Heart right ventricle (tissue), 16 donors: ENCODE measurements at regions not wholly inside any gene's neighbourhood (a gene's known extent, or its start where the extent isn't known, plus 50 kb on each side); places are given as distances from the start of the nearest gene placed in this dataset.

ENCODE experiments used
- ATAC-seq, 8 donors: fragments of 200-7000 bp; cut with Tn5 transposase; one replicate each; pipeline ENCODE4 v1.9.1; 2020; ENCODE audit warnings: mild to moderate bottlenecking in 8 of 8, moderate library complexity in 8 of 8, moderate number of reproducible peaks in 1 of 8
- DNase-seq, 2 donors: peaks; one replicate each; pipeline ENCODE4 v3.0.0-alpha.2; 2020
- H3K27ac ChIP-seq, 10 donors: fragments of 200-600 bp; sonication (generic) in 2 of 10; one replicate each; pipeline versions ENCODE4 v1.5.0 to v1.8.0; 2020 to 2022; ENCODE audit warnings: mild to moderate bottlenecking in 3 of 10
- H3K27me3 ChIP-seq, 7 donors: fragments of 200-600 bp; one replicate each; pipeline ENCODE4 v1.8.0; 2021 to 2022; ENCODE audit warnings: mild to moderate bottlenecking in 2 of 7
- H3K36me3 ChIP-seq, 9 donors: fragments of 200-600 bp; sonication (generic) in 1 of 9; one replicate each; pipeline versions ENCODE4 v1.5.0 to v1.8.0; 2020 to 2022; ENCODE audit warnings: mild to moderate bottlenecking in 2 of 9
- H3K4me1 ChIP-seq, 9 donors: fragments of 200-600 bp; sonication (generic) in 1 of 9; one replicate each; pipeline versions ENCODE4 v1.5.0 to v1.8.0; 2020 to 2022; ENCODE audit warnings: mild to moderate bottlenecking in 4 of 9
- H3K4me3 ChIP-seq, 10 donors: fragments of 200-600 bp; sonication (generic) in 2 of 10; one replicate each; pipeline versions ENCODE4 v1.5.0 to v1.8.0; 2020 to 2022; ENCODE audit warnings: mild to moderate bottlenecking in 7 of 10, moderate library complexity in 2 of 10
- H3K9me3 ChIP-seq, 11 donors: fragments of 200-600 bp in 10 of 11; sonication (generic) in 2 of 11; one replicate each; pipeline versions ENCODE4 v1.5.0 to v1.8.0; 2013 to 2022; ENCODE audit warnings: mild to moderate bottlenecking in 2 of 11, control low read depth in 1 of 11, moderate library complexity in 1 of 11
- WGBS, 2 donors: extraction: QIAGEN DNeasy Blood & Tissue Kit; methylation state at CpG; one replicate each; pipeline ENCODE4 v1.1.7; 2013; ENCODE audit warnings: inconsistent platforms in 1 of 2; 5-methylcytosine and 5-hydroxymethylcytosine counted together
- intact Hi-C, 10 donors: fragments of 100-400 bp; cut with DNase I; formaldehyde crosslinking; loops; one replicate each; pipeline versions ENCODE4 v1.11.1 to v1.14.2; 2022
- TF ChIP-seq, protein P1 (sequence below), 9 donors: fragments of 200-600 bp; sonication (generic) in 2 of 9; IDR thresholded peaks; one replicate each; pipeline versions ENCODE4 v1.5.0 to v1.8.0; 2021 to 2022; ENCODE audit warnings: antibody characterized with exemption in 9 of 9, mild to moderate bottlenecking in 5 of 9, moderate library complexity in 1 of 9
- donor health status: Arrhythmogenic right ventricular cardiomyopathy.
- donor health status: ischemic (EF 13 %, LVEDD 7.1; RV severe dilation, severe dysfunction).
- donor health status: healthy with polysubstance abuse.
- donor health status: DM: no; HTN: yes; CAD: no.
- donor health status: DM: no; HTN: no; CAD: no.
- donor health status: ischemic (EF 25% LVEDD 6.9; RV normal size, moderate dysfunction).
- donor health status: ischemic (EF 25% LVEDD 5.7; RV mildly dilated, moderate dysfunction).
- donor health status: healthy.
- donor health status: DM: yes; HTN: yes; CAD: no.
- donor health status: Ischemic cardiomyopathy.
- donor health status: ischemic (EF 35%, LVEDD 5.7; RV mildly dilated, moderate dysfunction).
- donor health status: nonischemic (EF 11% LVEDD 7.7; RV severe dilation, severe dysfunction).
- donor health status: DM: yes; HTN: yes; CAD: no.
- donor health status: PGD.
- donor health status: ischemic (EF 29% LVEDD 5.4; RV normal size, mild dysfunction).
- donor health status: nonischemic (EF 23%, LVEDD 6.1; RV moderate dilation, normal function).

DNA sequence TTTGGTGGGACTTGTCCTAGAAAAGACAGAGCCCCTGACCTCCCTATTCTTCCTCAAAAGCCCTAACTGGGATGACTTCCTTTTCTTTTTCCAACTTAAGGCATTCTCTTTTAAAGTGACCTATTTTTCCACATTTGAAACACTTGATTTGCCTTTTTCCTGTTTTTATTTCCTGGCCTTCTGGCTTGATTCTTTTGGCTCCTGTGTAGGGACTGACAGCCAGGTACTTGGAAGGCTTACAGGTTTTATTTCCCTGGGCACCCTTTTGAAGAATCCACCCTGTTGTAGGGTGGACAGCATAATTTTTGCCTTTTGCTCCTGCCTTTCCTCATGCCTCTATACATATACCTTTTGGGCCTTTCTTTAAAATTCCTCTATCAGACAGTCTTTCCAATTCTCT, 271.0 kb upstream of the AMELY start:
- no peak for ATAC-seq
- no peaks in the 10 kb centered on the region for H3K4me1 ChIP-seq
- intact Hi-C loops, result no loop called here

DNA sequence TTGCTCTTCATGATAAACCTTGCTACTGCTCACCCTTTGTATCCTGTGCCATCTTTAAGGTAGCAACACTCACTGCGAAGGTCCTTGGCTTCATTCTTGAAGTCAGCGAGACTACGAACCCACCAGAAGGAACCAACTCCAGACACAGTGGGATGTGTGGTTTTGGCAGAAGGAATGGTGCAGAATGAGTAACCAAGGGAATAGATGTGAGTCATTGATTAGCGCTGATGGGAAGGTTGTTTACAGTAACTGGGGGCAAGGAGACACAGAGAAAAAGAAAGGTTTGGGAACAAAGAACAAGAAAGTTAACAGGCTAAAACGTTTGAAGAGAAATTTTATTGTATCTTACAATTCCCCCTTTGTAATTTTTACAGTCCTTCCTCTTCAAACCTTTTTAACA, 266.1 kb upstream of the AMELY start:
- TF ChIP-seq, protein P1, sequence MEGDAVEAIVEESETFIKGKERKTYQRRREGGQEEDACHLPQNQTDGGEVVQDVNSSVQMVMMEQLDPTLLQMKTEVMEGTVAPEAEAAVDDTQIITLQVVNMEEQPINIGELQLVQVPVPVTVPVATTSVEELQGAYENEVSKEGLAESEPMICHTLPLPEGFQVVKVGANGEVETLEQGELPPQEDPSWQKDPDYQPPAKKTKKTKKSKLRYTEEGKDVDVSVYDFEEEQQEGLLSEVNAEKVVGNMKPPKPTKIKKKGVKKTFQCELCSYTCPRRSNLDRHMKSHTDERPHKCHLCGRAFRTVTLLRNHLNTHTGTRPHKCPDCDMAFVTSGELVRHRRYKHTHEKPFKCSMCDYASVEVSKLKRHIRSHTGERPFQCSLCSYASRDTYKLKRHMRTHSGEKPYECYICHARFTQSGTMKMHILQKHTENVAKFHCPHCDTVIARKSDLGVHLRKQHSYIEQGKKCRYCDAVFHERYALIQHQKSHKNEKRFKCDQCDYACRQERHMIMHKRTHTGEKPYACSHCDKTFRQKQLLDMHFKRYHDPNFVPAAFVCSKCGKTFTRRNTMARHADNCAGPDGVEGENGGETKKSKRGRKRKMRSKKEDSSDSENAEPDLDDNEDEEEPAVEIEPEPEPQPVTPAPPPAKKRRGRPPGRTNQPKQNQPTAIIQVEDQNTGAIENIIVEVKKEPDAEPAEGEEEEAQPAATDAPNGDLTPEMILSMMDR (IDR thresholded peaks at IDR 0.05), result no peak
- ATAC-seq, result no peak
- Histone ChIP-seq H3K4me3 (no peak overlapping the region), H3K4me1 (no peaks in the 10 kb centered on the region), H3K9me3 (peaks cover 0 to under 1% (median 0%) of the 10 kb centered on the region in 11 donors), H3K27me3 (no peaks in the 10 kb centered on the region), H3K27ac (no peak overlapping the region), H3K36me3 (no peaks in the 10 kb centered on the region)
- intact Hi-C loops, result no loop called here
- WGBS, 2 donors, result 77 to 79% methylated on average over 5 of the region's 5 CpGs
- DNase-seq, result no peak

More for the DNA sequence above, 271.0 kb upstream of the AMELY start:
- DNase-seq, result no peak
- Histone ChIP-seq H3K36me3 (no peaks in the 10 kb centered on the region), H3K27ac (no peak overlapping the region), H3K27me3 (no peaks in the 10 kb centered on the region), H3K4me3 (no peak overlapping the region), H3K9me3 (peaks cover 0 to 23% (median 0%) of the 10 kb centered on the region in 11 donors)
- TF ChIP-seq, protein P1 (IDR thresholded peaks at IDR 0.05), result no peak

DNA sequence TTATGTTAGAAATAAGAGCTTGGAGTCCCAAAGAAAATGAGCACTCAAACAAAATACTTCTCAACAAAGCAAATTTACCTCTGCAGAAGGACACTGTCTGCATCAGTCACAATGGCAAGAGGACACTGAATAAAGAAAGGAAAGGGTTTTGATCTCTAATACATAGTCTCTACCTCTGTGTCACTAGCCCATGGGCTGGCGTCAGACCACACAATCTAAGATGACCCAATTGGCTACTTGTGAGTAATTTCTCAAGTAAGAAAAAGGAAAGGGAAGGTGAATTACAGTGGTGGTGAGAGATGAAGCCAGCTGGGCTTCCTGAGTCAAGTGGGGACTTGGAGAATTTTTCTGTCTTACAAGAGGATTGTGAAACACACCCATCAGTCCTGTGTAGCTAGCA, 257.9 kb upstream of the AMELY start:
- ATAC-seq, result no peak
- no peaks in the 10 kb centered on the region for H3K27me3 ChIP-seq
- H3K9me3 ChIP-seq, result no peaks in the 10 kb centered on the region
- intact Hi-C loops, result no loop called here
- TF ChIP-seq, protein P1 (IDR thresholded peaks at IDR 0.05), result no peak
- H3K36me3 ChIP-seq, result no peaks in the 10 kb centered on the region
- no peak overlapping the region for H3K27ac ChIP-seq
- WGBS, 2 donors, result 84 to 100% methylated on average over 1 of the region's 1 CpG
- DNase-seq, result no peak
- no peaks in the 10 kb centered on the region for H3K4me1 ChIP-seq
- H3K4me3 ChIP-seq, result no peak overlapping the region

DNA sequence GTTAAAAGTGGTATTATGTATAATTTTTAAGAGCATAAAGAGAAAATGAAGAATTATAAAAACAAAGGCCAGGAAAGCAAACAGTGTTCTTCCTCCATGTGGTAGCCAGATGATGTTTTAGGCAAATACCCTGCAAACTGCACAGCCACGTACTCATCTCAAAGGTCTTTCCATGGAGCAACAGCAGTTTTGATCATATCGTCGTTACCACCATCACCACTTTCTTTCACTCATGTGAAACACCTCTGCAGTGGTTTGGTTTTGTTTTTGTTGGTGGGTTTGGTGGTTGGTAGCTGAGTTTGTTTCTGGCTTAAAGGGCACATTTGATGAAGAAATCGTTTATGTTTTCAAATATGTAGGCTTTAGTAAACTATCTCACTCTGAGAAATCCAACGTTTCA, 229.9 kb upstream of the AMELY start:
- Histone ChIP-seq H3K27me3 (no peaks in the 10 kb centered on the region), H3K36me3 (no peaks in the 10 kb centered on the region), H3K27ac (no peak overlapping the region), H3K4me1 (no peaks in the 10 kb centered on the region), H3K4me3 (no peak overlapping the region), H3K9me3 (no peaks in the 10 kb centered on the region)
- WGBS, 2 donors, result 86 to 89% methylated on average over 5 of the region's 5 CpGs
- ATAC-seq, result no peak
- DNase-seq, result no peak
- intact Hi-C loops, result no loop called here
- TF ChIP-seq, protein P1 (IDR thresholded peaks at IDR 0.05), result no peak
